A673 (cell line): ENCODE measurements at regions not wholly inside any gene's neighbourhood (a gene's known extent, or its start where the extent isn't known, plus 50 kb on each side); places are given as distances from the start of the nearest gene placed in this dataset.

ENCODE experiments used
- BruUV-seq: library from RNA; stranded (reverse); fragments of 400-500 nt; replicated peaks from 2 replicates; lab custom pipeline; 2021; lab: Mats Ljungman, UMichigan
- CTCF ChIA-PET: fragments of 300-600 bp; sonication (Branson Sonifier 250); formaldehyde crosslinking; loops from one replicate; lab custom pipeline; 2022; ENCODE audit warnings: antibody characterized with exemption; lab: Charles Lee
- POLR2A ChIA-PET: fragments of 300-600 bp; sonication (Branson Sonifier 250); formaldehyde crosslinking; loops from one replicate; lab custom pipeline; 2022; ENCODE audit warnings: antibody characterized with exemption; ENCODE audit not compliant: low non-redundant PET; lab: Charles Lee
- DNase-seq: peaks from one replicate; pipeline ENCODE4 v3.0.0-alpha.2; 2015; ENCODE audit warnings: low spot score
- H3K27ac ChIP-seq: fragments of 200-600 bp; sonication (generic); 2 replicates; pipeline ENCODE4 v1.5.1; 2016; ENCODE audit warnings: mixed run types, low read depth, mild to moderate bottlenecking, mixed read lengths, antibody characterized with exemption, low read length; ENCODE audit not compliant: poor library complexity, severe bottlenecking
- H3K27me3 ChIP-seq: fragments of 200-600 bp; sonication (generic); replicated peaks from 2 replicates; pipeline ENCODE4 v1.6.1; 2017; ENCODE audit warnings: mixed run types, low read depth, mild to moderate bottlenecking, mixed read lengths, antibody characterized with exemption, low read length; ENCODE audit not compliant: insufficient read depth, poor library complexity
- H3K36me3 ChIP-seq: fragments of 200-600 bp; sonication (generic); 2 replicates; pipeline ENCODE4 v1.6.1; 2016; ENCODE audit warnings: mixed run types, mild to moderate bottlenecking, mixed read lengths, antibody characterized with exemption, low read length; ENCODE audit not compliant: insufficient read depth, poor library complexity, severe bottlenecking
- H3K4me1 ChIP-seq: fragments of 200-600 bp; sonication (generic); 2 replicates; pipeline ENCODE4 v1.6.1; 2017; ENCODE audit warnings: mixed run types, mild to moderate bottlenecking, mixed read lengths, antibody characterized with exemption, low read length; ENCODE audit not compliant: insufficient read depth, poor library complexity, severe bottlenecking
- H3K4me3 ChIP-seq: fragments of 200-600 bp; sonication (generic); 2 replicates; pipeline ENCODE4 v1.5.1; 2016; ENCODE audit warnings: low read depth, mixed run types, mild to moderate bottlenecking, mixed read lengths, low read length; ENCODE audit not compliant: poor library complexity, severe bottlenecking
- H3K9me3 ChIP-seq: fragments of 200-600 bp; sonication (generic); 2 replicates; pipeline ENCODE4 v1.6.1; 2016; ENCODE audit warnings: mixed run types, low read depth, mild to moderate bottlenecking, mixed read lengths, antibody characterized with exemption, low read length; ENCODE audit not compliant: poor library complexity, severe bottlenecking
- CTCF ChIP-seq: fragments of 300-800, 200-600 bp; sonication (generic); conservative IDR thresholded peaks from 2 replicates; pipeline ENCODE4 v1.5.1; 2017; ENCODE audit warnings: low read depth, mild to moderate bottlenecking, antibody characterized with exemption, low read length, moderate library complexity, mixed read lengths
- EZH2 ChIP-seq: fragments of 200-600 bp; sonication (generic); IDR thresholded peaks from 2 replicates; pipeline ENCODE4 v1.6.1; 2017; ENCODE audit warnings: borderline replicate concordance, low read depth, mild to moderate bottlenecking, mixed read lengths, antibody characterized with exemption, low read length; ENCODE audit not compliant: poor library complexity, severe bottlenecking
- intact Hi-C: fragments of 100-400 bp; cut with micrococcal nuclease; formaldehyde crosslinking; loops from one replicate; pipeline ENCODE4 v1.10.0; 2022; ENCODE audit not compliant: unreplicated experiment

- POLR2A ChIA-PET = no interaction called here
- Histone ChIP-seq H3K27ac (no peak overlapping the region), H3K4me3 (no peak overlapping the region), H3K27me3 (peaks cover 6% of the 10 kb centered on the region), H3K36me3 (no peaks in the 10 kb centered on the region), H3K4me1 (no peaks in the 10 kb centered on the region), H3K9me3 (no peaks in the 10 kb centered on the region)
- CTCF ChIA-PET = no interaction called here
- no peak for DNase-seq
- intact Hi-C loops = no loop called here
- no TSS peak for BruUV-seq
- TF ChIP-seq EZH2 = no peak
- no peak for TF ChIP-seq CTCF
These were observed 249.8 kb downstream of the BCL11A start for GRCh38 chr2:60303680-60304079.

DNA sequence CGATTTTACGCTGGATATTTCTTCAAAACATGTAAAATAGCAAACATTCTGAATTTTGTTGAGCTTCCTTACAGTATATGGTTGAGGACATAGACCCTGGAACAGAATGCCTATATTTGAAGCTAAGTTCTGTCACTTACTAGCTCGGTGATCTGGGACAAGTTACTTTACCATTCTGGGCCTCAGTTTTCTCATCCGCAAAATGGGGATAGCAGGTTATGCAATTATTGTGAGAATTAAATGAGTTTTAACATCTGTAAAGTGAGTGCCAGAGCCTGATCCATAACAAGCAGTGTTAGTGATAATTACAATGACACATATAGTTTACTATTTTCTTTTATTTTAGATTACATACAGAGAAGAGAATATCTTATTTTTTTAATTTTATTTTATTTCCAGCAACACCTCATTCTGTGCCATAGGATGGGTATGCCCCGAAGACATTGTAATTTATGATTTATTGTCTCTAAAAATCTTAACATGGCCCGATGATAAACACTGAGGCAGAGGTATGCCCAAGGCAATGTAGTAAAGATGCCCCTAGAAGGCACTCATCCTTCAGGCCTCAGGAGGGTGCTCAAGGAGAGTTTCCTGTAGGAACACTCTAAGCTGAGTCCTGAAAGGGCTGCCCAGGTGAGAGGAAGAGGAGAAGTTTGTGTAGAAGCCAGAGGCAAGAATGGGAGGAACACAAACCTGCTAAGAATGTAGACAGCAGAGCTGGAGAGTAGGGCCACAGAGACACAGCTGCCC is 250.9 kb downstream of the BCL11A start:
- POLR2A ChIA-PET = no interaction called here
- CTCF ChIA-PET = no interaction called here
- H3K4me1 ChIP-seq = no peaks in the 10 kb centered on the region
- H3K27me3 ChIP-seq = peaks cover 12% of the 10 kb centered on the region
- H3K27ac ChIP-seq = no peak overlapping the region
- H3K4me3 ChIP-seq = no peak overlapping the region
- intact Hi-C loops = no loop called here
- no peaks in the 10 kb centered on the region for H3K9me3 ChIP-seq
- no peak for TF ChIP-seq CTCF
- TF ChIP-seq EZH2 = no peak
- no peak for DNase-seq
- BruUV-seq = no TSS peak
- H3K36me3 ChIP-seq = no peaks in the 10 kb centered on the region

- Histone ChIP-seq H3K27ac (no peak overlapping the region), H3K9me3 (no peaks in the 10 kb centered on the region), H3K4me1 (no peaks in the 10 kb centered on the region), H3K27me3 (peaks cover 9% of the 10 kb centered on the region), H3K36me3 (no peaks in the 10 kb centered on the region), H3K4me3 (no peak overlapping the region)
- BruUV-seq = no TSS peak
- no peak for DNase-seq
- TF ChIP-seq EZH2 (no peak), CTCF (no peak)
- intact Hi-C loops = no loop called here
- POLR2A ChIA-PET = no interaction called here
- CTCF ChIA-PET = no interaction called here
These were observed 251.7 kb downstream of the BCL11A start for GRCh38 chr2:60301726-60302125.
